Brain microvascular endothelial cell (primary cell): ENCODE measurements at regions not wholly inside any gene's neighbourhood (a gene's known extent, or its start where the extent isn't known, plus 50 kb on each side); places are given as distances from the start of the nearest gene placed in this dataset.

Experiments used
- DNase-seq: peaks from one replicate; pipeline ENCODE4 v3.0.0-alpha.2; 2020
- H3K27ac ChIP-seq: fragments of 250-450 bp; sonication (Bioruptor Pico); 2 replicates; pipeline ENCODE4 v1.5.1; 2020; ENCODE audit warnings: mild to moderate bottlenecking, moderate library complexity
- H3K27me3 ChIP-seq: fragments of 250-450 bp; sonication (Bioruptor Pico); replicated peaks from 2 replicates; pipeline ENCODE4 v1.5.1; 2020; ENCODE audit warnings: mild to moderate bottlenecking
- H3K36me3 ChIP-seq: fragments of 250-450 bp; sonication (Bioruptor Pico); replicated peaks from 2 replicates; pipeline ENCODE4 v1.5.1; 2020; ENCODE audit warnings: mild to moderate bottlenecking
- H3K4me3 ChIP-seq: 2 replicates; pipeline ENCODE4 v1.5.1; 2011; ENCODE audit warnings: low read depth, mild to moderate bottlenecking, control low read depth, low read length, moderate library complexity
- in situ Hi-C: cut with HindIII; loops from 2 replicates; pipeline ENCODE4 v1.10.0; 2017; ENCODE audit warnings: low sequenced_read_pairs, low pct_ligation_motif_present
- TF ChIP-seq, protein P1 (sequence below): IDR thresholded peaks from 2 replicates; pipeline ENCODE4 v1.5.1; 2011; ENCODE audit warnings: low read depth, mild to moderate bottlenecking, moderate library complexity, low read length, control low read depth, inconsistent platforms; ENCODE audit errors: missing control alignments

DNA sequence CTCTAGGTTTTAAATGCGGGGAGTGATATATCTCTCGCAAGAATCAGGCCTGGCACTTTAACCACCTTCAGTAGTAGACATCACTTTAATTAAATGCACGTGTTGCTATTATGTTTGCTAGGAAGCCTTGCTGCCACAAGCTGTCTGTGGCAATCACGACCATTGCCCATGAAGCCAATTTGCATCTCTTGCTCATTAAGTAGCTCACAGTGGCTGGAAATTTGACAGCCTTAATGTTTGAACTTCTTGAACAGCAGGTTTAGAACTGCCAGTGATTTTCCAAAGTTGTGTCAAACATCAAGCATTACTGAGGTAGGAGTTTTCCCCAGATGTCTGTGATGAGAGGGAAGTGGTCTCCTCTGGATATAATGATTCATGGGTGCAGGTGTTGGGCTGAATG lies 642.3 kb upstream of the CPEB2 start:
- no peak overlapping the region for H3K27ac ChIP-seq
- H3K4me3 ChIP-seq: no peak overlapping the region
- TF ChIP-seq, protein P1, sequence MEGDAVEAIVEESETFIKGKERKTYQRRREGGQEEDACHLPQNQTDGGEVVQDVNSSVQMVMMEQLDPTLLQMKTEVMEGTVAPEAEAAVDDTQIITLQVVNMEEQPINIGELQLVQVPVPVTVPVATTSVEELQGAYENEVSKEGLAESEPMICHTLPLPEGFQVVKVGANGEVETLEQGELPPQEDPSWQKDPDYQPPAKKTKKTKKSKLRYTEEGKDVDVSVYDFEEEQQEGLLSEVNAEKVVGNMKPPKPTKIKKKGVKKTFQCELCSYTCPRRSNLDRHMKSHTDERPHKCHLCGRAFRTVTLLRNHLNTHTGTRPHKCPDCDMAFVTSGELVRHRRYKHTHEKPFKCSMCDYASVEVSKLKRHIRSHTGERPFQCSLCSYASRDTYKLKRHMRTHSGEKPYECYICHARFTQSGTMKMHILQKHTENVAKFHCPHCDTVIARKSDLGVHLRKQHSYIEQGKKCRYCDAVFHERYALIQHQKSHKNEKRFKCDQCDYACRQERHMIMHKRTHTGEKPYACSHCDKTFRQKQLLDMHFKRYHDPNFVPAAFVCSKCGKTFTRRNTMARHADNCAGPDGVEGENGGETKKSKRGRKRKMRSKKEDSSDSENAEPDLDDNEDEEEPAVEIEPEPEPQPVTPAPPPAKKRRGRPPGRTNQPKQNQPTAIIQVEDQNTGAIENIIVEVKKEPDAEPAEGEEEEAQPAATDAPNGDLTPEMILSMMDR: no peak
- no peaks in the 10 kb centered on the region for H3K27me3 ChIP-seq
- H3K36me3 ChIP-seq: no peaks in the 10 kb centered on the region
- in situ Hi-C loops: no loop called here
- no peak for DNase-seq

DNA sequence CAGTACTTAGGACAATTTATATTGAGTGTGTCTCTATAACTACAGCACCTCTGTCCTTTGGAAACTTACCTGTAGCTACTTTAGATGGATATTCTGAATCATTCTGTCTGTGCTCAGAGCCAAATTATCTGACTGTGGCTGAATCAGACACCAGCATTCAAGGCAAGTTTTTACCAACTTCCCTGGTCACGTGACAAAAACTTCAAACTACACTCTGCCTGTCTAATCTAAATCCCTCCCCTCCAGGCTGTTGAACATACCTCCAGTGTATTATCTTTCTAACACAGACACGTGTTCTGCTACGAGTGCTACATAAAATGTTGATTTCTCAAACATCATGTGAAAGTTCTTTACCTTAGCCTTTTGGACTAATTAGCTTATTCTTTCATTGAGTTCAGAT lies 641.2 kb upstream of the CPEB2 start:
- TF ChIP-seq, protein P1: no peak
- Histone ChIP-seq H3K4me3 (no peak overlapping the region), H3K27ac (no peak overlapping the region), H3K27me3 (no peaks in the 10 kb centered on the region), H3K36me3 (no peaks in the 10 kb centered on the region)
- in situ Hi-C loops: no loop called here
- DNase-seq: no peak

DNA sequence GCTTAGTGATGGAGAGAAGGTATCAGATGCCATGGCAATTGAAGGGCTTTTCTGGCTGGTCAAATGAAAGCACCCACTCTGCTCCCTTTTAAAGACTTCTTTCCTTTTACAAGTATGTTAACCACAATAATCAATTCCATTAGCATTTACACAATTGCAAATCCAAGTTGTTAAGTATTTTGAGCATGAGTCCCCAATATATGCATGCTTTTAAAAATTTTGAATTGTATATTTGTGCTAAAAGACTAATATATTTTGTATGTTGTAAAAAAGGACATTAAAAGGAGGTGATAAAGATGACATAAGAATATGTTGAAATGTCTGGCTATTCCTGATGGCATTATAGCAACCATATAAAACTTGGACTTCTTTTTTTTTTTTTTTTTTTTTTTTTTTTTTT lies 639.9 kb upstream of the CPEB2 start:
- Histone ChIP-seq H3K36me3 (no peaks in the 10 kb centered on the region), H3K4me3 (no peak overlapping the region), H3K27me3 (no peaks in the 10 kb centered on the region), H3K27ac (no peak overlapping the region)
- TF ChIP-seq, protein P1: no peak
- DNase-seq: no peak
- in situ Hi-C loops: no loop called here

DNA sequence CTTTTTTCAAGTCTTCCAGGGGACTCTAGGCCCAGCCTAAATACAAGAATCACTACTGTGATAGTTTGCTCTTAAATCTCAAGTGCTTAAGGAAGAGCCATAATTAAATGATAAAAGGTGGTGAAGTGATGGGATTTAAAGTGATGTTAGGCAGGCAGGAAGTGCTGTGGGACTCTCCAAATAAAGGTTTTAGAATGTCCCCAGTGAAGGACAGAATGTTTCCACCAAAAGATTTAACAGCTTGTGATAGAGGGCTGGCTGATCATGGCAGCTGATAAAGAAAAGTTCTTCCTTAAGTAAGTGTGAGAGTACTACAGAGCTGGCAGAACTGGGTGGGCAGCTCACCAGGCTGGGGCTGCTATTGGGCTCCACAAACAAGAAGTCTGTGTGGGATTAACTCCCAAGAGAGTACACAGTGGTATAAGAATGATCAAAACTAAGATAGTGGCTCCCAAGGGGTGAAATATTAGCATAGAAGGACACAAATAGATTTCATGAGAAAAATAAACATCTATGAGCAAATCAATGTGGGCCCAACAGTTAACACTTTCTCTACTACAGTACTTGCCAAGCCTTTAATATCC lies 637.2 kb upstream of the CPEB2 start:
- Histone ChIP-seq H3K27ac (no peak overlapping the region), H3K4me3 (no peak overlapping the region), H3K27me3 (no peaks in the 10 kb centered on the region), H3K36me3 (no peaks in the 10 kb centered on the region)
- in situ Hi-C loops: no loop called here
- no peak for DNase-seq
- TF ChIP-seq, protein P1: no peak

DNA sequence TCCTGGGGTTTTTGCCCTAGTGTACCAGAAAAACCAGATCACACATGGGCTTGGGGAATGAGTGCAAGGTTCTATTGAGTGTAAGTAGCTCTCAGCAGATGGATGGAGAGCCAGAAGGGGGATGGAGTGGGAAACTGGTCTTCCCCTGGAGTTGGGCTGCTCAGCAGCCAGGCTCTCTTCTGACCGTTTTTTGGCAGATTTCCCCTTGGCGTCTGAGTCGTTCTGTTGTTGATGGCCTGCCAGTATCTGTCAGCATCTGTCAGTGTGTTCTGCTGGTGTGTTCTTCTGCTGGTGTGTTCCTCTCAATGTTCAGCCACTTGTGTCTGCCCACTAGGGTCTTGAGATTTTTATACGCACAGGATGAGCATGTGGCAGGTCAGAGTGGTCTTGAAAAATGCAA lies 633.9 kb upstream of the CPEB2 start:
- Histone ChIP-seq H3K36me3 (no peaks in the 10 kb centered on the region), H3K4me3 (no peak overlapping the region), H3K27me3 (no peaks in the 10 kb centered on the region), H3K27ac (no peak overlapping the region)
- TF ChIP-seq, protein P1: no peak
- no peak for DNase-seq
- in situ Hi-C loops: no loop called here

DNA sequence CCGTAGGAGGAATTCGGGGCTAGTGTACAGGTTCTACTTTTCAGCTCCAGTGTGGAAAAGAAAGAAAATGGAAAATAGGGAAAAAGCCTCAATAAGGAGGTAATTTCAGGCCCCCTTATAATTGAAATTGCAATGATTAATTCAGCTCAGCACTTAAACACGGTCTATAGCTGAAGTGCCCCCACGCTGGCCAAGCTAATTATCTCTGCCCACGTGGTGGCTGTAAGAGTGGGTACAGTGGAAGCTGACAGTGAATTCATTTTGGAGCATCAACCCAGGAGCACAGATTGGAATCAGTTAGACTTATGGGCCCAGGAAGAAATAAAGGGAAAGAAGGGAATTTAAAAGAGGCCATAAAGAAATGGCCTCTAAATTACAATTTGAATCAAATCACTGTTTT lies 631.1 kb upstream of the CPEB2 start:
- in situ Hi-C loops: no loop called here
- TF ChIP-seq, protein P1: no peak
- Histone ChIP-seq H3K27ac (no peak overlapping the region), H3K4me3 (no peak overlapping the region), H3K36me3 (no peaks in the 10 kb centered on the region), H3K27me3 (no peaks in the 10 kb centered on the region)
- DNase-seq: no peak
